Suprapubic skin (tissue), 3 donors: ENCODE measurements at regions not wholly inside any gene's neighbourhood (a gene's known extent, or its start where the extent isn't known, plus 50 kb on each side); places are given as distances from the start of the nearest gene placed in this dataset.

ENCODE experiments used
- POLR2A ChIP-seq, 2 donors: fragments of 450-650 bp; IDR thresholded peaks; one replicate each; pipeline ENCODE4 v1.6.1; 2017; ENCODE audit warnings: antibody characterized with exemption in 2 of 2, mild to moderate bottlenecking in 2 of 2, moderate library complexity in 2 of 2
- TF ChIP-seq, protein P1 (sequence below), 2 donors: fragments of 200-600 bp in 1 of 2; fragments of 450-650 bp in 1 of 2; sonication (generic) in 1 of 2; IDR thresholded peaks; one replicate each; pipeline ENCODE4 v1.5.1; 2016 to 2019; ENCODE audit warnings: antibody characterized with exemption in 2 of 2, mild to moderate bottlenecking in 1 of 2, moderate library complexity in 1 of 2

DNA sequence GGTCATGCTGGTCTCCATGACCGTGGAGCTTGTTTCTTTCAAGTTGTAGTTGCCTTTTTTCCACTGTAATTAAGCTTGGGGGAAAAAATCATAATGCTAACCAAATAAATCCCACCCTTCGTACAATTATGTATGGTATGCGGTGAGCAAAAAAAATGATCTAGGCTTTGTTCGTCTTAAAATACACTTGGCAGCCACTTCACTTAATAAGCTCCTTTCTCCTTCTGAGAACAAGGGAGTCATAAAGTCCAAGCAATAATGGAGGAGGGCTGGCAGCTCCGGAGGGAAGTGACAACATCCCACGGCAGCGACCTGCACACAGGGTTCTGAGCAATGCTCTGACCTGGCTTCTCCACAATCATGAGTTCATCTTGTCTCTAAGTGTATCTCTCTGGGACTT, 91.2 kb upstream of the KLHL29 start:
- TF ChIP-seq, protein P1, sequence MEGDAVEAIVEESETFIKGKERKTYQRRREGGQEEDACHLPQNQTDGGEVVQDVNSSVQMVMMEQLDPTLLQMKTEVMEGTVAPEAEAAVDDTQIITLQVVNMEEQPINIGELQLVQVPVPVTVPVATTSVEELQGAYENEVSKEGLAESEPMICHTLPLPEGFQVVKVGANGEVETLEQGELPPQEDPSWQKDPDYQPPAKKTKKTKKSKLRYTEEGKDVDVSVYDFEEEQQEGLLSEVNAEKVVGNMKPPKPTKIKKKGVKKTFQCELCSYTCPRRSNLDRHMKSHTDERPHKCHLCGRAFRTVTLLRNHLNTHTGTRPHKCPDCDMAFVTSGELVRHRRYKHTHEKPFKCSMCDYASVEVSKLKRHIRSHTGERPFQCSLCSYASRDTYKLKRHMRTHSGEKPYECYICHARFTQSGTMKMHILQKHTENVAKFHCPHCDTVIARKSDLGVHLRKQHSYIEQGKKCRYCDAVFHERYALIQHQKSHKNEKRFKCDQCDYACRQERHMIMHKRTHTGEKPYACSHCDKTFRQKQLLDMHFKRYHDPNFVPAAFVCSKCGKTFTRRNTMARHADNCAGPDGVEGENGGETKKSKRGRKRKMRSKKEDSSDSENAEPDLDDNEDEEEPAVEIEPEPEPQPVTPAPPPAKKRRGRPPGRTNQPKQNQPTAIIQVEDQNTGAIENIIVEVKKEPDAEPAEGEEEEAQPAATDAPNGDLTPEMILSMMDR (IDR thresholded peaks at IDR 0.05): no peak
- no peak for TF ChIP-seq POLR2A (IDR thresholded peaks at IDR 0.05)
